ENCODE measurements at regions not wholly inside any gene's neighbourhood (a gene's known extent, or its start where the extent isn't known, plus 50 kb on each side); places are given as distances from the start of the nearest gene placed in this dataset.

- no peak for DNase-seq
Observed at GRCh38 chr12:18905134-18905533, 167.2 kb downstream of the CAPZA3 start.

DNA sequence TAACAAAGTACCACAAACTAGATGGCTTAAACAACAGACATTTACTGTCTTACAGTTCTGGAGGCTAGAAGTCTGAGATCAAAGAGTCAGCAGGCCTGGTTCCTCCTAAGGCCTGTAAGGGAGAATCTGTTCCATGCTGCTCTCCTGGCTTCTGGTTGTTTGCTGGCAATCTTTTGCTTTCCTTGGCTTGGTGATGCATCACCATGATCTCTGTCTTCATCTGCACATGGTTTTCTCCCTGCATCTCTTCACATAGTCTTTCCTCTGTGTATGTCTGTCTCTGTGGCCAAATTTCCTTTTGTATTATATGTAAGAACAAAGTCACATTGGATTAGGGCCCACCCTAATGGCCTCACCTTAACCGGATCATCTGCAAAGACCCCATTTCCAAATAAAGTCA is 168.5 kb downstream of the CAPZA3 start:
- DNase-seq, result no peak

DNA sequence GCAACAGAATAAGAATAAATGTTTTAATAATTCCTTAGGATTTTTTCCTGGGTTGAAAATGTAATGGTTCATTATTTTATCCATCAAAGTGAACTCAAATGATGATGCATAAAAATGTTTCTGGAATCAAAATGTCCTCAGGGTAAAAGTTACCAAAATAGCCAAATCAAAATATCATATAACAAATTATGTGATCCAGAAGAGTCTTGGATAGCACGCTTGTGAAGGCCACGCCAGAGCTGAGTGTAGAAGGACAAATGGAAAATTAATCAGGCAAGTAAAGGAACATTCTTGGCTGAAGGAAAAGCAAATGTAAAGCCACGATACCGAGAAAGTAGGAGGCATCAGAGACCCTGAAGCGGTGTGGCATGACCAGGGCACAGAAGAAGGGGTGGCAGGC is 169.2 kb downstream of the CAPZA3 start:
- no peak for DNase-seq

GRCh38 chr12:18907728-18908127 is 169.8 kb downstream of the CAPZA3 start:
- no peak for DNase-seq

GRCh38 chr12:18908191-18908590 is 170.3 kb downstream of the CAPZA3 start:
- DNase-seq, result no peak

GRCh38 chr12:18919871-18920511 is 182.1 kb downstream of the CAPZA3 start:
- no peak for DNase-seq

DNA sequence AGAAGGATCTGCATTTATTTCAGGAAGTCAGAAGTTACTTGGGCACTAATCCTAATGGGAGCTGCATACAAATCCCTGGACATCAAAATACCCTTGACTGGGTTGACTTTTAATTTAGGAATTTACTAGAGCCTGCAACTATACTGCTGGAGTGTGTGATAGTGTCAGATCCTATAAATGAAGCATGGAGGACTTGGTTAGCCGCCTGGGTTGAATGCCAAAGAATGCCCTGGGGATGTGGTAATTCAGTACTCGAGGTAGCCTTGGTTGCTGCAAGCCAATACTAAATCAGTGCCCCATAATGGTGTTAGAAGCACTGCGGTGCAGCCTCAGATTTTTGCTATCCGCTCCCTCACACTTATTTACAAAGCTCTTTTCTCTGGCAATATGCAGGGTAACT is 184.9 kb downstream of the CAPZA3 start:
- no peak for DNase-seq

DNA sequence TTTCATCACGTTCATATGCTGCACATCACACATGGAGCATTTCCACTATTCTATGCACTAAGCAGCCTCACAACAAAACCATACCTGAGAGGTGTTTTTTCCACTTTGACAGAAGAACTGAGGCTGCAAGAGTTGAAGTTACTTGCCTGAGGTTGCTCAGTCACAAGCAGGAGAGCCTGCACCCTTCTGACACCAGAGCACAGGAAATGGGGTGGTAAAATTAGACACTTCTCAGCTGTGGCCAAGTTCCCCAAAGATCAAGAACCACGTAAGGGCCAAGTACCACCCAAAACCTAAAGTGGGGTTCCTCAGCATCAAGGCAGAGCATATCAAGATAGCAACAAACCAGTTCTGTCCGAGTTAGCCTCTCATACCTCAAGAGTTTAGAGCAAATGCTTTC is 185.8 kb downstream of the CAPZA3 start:
- no peak for DNase-seq

GRCh38 chr12:18926188-18926587 is 188.3 kb downstream of the CAPZA3 start:
- no peak for DNase-seq

DNA sequence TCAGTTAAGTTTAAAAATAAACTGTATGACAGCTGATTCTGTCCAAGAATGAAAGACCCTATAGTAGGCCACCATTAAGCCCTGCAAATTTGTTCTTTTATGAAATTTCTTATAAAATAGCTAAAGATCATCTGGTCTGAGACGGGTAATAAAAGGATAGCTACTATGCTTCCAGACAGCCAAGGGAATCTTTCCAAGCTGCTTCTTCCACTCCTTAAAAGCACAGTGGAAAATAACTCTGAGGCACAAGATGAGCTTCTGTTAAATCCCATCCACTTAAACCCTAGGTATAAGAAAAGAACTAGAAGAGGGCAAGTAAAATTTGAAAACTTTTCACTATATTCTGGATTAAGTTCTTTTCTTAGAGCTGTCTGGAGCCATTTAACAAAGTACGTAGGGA is 194.3 kb downstream of the CAPZA3 start:
- no peak for DNase-seq

DNA sequence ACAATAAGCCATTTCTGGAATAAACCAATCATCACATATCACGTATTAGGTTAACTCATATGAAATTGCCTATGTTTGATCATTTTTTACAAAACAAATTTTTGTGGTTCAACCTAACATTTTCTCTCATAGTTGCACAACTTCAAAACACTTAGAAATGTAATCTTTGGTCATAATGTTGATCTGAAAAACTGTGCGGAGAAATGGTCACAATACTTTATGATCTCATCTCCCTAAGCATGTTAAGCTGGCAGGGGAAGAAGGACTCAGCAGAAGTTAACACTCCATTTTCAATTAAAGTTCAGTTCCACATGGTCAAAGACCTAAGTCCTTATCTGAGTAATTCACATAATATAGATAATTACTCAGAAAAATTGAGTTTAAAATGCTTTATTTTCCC is 194.8 kb downstream of the CAPZA3 start:
- no peak for DNase-seq

DNA sequence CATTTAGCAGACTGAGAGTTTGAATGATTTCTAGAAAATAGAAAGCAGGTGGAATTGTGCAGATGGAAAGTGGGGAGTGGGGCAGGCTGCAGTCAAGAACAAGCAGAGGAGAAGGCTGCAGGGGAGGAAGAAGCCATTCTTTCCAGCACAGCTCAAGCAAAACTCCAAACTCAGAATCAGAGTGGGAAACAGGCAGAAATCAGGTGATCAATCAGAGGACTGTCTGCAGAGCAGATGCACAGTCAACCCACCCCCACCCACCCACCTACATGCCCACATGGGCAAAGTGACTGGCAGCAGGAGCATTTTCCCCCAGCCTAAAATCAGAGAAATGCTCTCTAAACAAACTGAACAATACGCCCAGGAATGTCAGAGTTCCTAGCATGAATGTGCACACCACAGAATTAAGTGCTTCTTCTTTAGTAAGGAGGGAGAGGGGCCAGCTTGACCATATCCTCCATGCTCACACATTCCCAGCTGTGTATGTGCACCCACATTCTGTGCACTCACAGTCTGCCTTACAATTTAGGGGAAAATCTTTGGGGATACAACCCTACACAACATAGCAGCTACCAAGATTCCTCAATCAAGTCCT is 194.1 kb upstream of the PLEKHA5 start:
- DNase-seq, result no peak

DNA sequence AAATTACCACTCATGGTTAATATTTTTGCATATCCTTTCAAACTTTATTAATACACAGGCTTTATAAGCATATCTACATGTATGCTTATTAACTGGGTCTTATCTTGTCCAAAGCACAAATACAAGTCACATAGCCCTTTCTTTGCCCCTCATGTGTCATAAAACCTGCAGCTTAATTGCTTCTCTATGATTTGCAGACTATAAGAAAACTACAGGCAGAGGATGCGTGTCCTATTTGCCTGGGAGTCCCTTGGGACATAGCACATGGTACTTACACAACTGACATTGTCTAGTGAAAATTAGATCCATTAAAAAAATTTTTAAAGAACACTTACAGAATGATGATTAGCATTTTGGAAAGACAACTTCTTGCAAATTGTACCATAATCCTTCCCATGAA is 190.5 kb upstream of the PLEKHA5 start:
- no peak for DNase-seq

- no peak for DNase-seq
Observed at GRCh38 chr12:18942669-18943068, 186.9 kb upstream of the PLEKHA5 start.

DNA sequence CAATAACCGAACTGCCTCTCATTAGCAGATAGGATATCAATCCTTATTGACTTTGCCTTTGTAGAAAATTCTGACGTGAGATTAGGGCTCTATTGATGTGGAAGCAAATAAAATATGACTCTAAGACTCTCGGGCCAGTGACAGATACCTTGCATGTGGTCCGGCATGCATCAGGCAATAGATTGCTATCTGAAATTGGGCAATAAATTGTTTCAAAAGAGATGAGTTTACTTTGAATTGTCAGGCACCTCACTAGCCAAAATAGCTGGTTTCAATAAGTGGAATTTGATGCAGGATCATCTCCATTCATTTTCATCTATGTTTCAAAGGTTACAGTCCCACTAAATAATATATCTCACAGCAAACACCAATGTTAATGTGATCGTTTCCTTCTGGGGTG is 186.3 kb upstream of the PLEKHA5 start:
- DNase-seq, result no peak

DNA sequence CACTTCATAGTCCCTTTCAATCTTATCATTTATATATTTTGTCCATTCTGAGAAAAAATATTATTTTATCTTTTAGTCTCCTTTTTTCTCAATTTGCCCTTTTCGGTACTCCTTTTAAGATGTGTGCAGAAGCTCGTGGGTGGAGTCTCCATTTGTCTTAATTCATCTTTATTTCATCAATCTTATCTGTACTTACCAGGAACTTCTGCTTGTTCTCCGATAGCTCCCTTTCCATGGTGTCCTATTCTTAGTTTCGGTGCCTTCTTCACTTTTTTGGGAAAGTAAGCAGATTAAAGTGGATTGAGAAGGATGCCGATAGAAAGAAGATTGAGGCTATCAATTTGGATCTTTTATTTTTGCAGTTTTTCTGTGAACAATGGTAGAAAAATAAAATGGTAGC is 183.4 kb upstream of the PLEKHA5 start:
- DNase-seq, result no peak

- DNase-seq, result no peak
Observed at GRCh38 chr12:18951218-18951617, 178.3 kb upstream of the PLEKHA5 start.

DNA sequence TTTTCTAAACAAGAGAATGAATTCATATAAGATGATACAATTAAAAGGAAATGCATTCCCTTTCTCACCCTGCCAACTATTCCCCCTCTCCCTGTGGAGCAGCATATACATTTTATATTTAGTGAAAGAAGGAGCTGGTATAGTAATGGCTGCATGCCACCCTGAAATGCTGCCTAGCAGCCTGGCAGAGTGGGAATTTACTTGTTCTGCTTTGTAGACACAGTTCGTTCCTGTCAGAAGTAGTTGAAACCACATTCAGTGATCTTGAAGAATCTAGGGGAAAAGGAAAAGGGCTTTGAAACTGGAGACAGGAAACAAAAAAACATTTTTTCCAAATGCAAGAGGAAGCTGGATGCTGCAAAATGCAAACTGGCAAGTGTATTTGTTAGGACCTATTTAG is 176.0 kb upstream of the PLEKHA5 start:
- DNase-seq, result no peak

GRCh38 chr12:18955594-18955993 is 173.9 kb upstream of the PLEKHA5 start:
- no peak for DNase-seq

- no peak for DNase-seq
Observed at GRCh38 chr12:18965203-18965602, 164.3 kb upstream of the PLEKHA5 start.

- DNase-seq, result no peak
Observed at GRCh38 chr12:18966954-18967353, 162.6 kb upstream of the PLEKHA5 start.

GRCh38 chr12:18967814-18968213 is 161.7 kb upstream of the PLEKHA5 start:
- no peak for DNase-seq

DNA sequence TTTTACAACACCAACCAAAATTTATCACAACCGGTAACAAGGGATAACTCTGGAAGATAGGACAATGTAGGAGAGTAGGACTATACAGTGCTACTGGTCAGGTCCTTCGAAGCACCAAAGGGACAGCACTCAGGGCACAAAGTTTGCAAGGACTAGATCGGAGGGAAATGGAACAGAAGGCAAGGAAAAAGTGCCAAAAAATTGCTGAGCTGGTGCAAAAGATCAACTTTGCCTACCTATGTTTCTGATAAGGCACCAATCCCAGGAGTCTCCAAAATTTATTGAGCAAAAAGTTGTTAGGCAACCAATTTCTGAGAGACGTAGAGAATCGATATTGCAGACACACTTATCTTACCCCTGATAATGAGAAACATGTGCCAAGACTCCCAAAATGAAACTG is 160.0 kb upstream of the PLEKHA5 start:
- no peak for DNase-seq

- DNase-seq, result no peak
Observed at GRCh38 chr12:18970603-18971002, 158.9 kb upstream of the PLEKHA5 start.

DNA sequence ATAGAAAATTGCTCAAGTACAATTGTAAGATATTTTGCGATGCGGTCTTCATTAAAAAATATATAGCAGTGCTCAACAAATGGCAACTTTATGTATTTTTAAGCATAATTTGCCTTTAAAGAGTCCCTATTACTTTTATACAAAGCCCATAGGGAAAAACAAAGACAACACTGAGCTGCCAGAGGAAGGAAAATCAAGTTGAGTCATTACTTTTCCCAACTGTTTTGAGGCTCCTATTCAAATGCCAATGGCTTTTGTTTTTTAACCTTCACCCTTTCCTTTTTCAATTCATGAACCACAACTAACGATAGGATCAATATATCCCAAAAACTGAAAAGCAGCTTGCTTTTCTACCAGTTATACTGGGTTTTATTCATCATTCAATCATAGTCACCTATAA is 157.6 kb upstream of the PLEKHA5 start:
- DNase-seq, result no peak

All from SHP77 (cell line).